HepG2 (cell line): ENCODE measurements at regions not wholly inside any gene's neighbourhood (a gene's known extent, or its start where the extent isn't known, plus 50 kb on each side); places are given as distances from the start of the nearest gene placed in this dataset.

ENCODE experiments used
- ATAC-seq: fragments of 200-7000 bp; cut with Tn5 transposase; 3 replicates; pipeline ENCODE4 v1.9.1; 2020; ENCODE audit warnings: mild to moderate bottlenecking, moderate library complexity
- BruUV-seq: library from RNA; stranded (reverse); fragments of 400-500 nt; replicated peaks from 2 replicates; lab custom pipeline; 2021; lab: Mats Ljungman, UMichigan
- CTCF ChIA-PET: fragments of 300-600 bp; formaldehyde crosslinking; extraction: SDS; loops from one replicate; lab custom pipeline; 2021; ENCODE audit warnings: low total read pairs, inconsistent platforms, low intra/inter-chr PET ratio; lab: Yijun Ruan, JAX
- POLR2A ChIA-PET: fragments of 350-600 bp; sonication (Branson Sonifier 250); formaldehyde crosslinking; loops from one replicate; lab custom pipeline; 2020; ENCODE audit warnings: antibody characterized with exemption, inconsistent platforms; lab: Yijun Ruan, JAX
- DNase-seq: peaks from one replicate; pipeline ENCODE4 v3.0.0-alpha.2; 2015; ENCODE audit warnings: low spot score
- FAIRE-seq: peaks from 3 replicates; lab custom pipeline; 2011; peaks lifted over from hg19 to GRCh38; lab: Jason Lieb, UNC
- H2AFZ ChIP-seq: one replicate; pipeline ENCODE4 v1.6.1; 2011; ENCODE audit warnings: low read length, inconsistent platforms
- H3K27ac ChIP-seq: fragments of 300-600 bp; 3 replicates; pipeline ENCODE4 v1.8.0; 2011; ENCODE audit warnings: mixed run types, mild to moderate bottlenecking, mixed read lengths, low read length, inconsistent platforms; ENCODE audit not compliant: insufficient read depth; ENCODE audit errors: extremely low read length
- H3K27me3 ChIP-seq, 2 experiments: fragments of 200-600 bp in 1 of 2; 2 replicates in 1 of 2; 3 replicates in 1 of 2; pipeline versions ENCODE4 v1.6.0 to v1.8.0; 2011; ENCODE audit warnings: low read length in 2 of 2, mild to moderate bottlenecking in 2 of 2, moderate library complexity in 2 of 2, inconsistent platforms in 1 of 2; ENCODE audit not compliant: insufficient read depth in 2 of 2, control insufficient read depth in 1 of 2
- H3K36me3 ChIP-seq, 2 experiments: fragments of 200-600 bp in 1 of 2; replicated peaks in 1 of 2; 2 replicates in 1 of 2; 3 replicates in 1 of 2; pipeline versions ENCODE4 v1.5.1 to v1.8.0; 2011; ENCODE audit warnings: low read length in 2 of 2, inconsistent platforms in 1 of 2; ENCODE audit not compliant: insufficient read depth in 2 of 2, control insufficient read depth in 1 of 2
- H3K4me1 ChIP-seq: 2 replicates; pipeline ENCODE4 v1.5.1; 2012; ENCODE audit warnings: low read length, inconsistent platforms; ENCODE audit not compliant: insufficient read depth
- H3K4me2 ChIP-seq: 2 replicates; pipeline ENCODE4 v1.6.0; 2011; ENCODE audit warnings: low read depth, low read length, inconsistent platforms
- H3K4me3 ChIP-seq, 3 experiments: fragments of 200-600 bp in 1 of 3; sonication (generic), shearing (Covaris generic) in 1 of 3; replicated peaks in 1 of 3; 2 replicates each; pipeline ENCODE4 v1.5.1; 2011 to 2016; ENCODE audit warnings: low read length in 3 of 3, inconsistent platforms in 2 of 3, low read depth in 2 of 3, mild to moderate bottlenecking in 2 of 3, control low read depth in 1 of 3, mixed read lengths in 1 of 3; ENCODE audit not compliant: insufficient read depth in 1 of 3
- H3K79me2 ChIP-seq: one replicate; pipeline ENCODE4 v1.6.1; 2011; ENCODE audit warnings: low read length, inconsistent platforms; ENCODE audit not compliant: insufficient read depth
- H3K9ac ChIP-seq: 2 replicates; pipeline ENCODE4 v1.6.0; 2011; ENCODE audit warnings: mild to moderate bottlenecking, low read depth, low read length, inconsistent platforms; ENCODE audit not compliant: insufficient read depth
- H3K9me3 ChIP-seq: 2 replicates; pipeline ENCODE4 v1.5.1; 2012; ENCODE audit warnings: mild to moderate bottlenecking, low read length
- H4K20me1 ChIP-seq: 2 replicates; pipeline ENCODE4 v1.6.0; 2011; ENCODE audit warnings: inconsistent platforms, mild to moderate bottlenecking, low read length, moderate library complexity; ENCODE audit not compliant: insufficient read depth
- BHLHE40 ChIP-seq: IDR thresholded peaks from 2 replicates; pipeline ENCODE4 v1.6.1; 2011; ENCODE audit warnings: low read length, improper control_type of control experiment
- ESRRA ChIP-seq: sonication (generic); formaldehyde crosslinking; IDR thresholded peaks from 2 replicates; pipeline ENCODE4 v1.5.1; 2020; ENCODE audit warnings: mild to moderate bottlenecking, low read depth, missing genetic modification reagents
- HHEX ChIP-seq: IDR thresholded peaks from 2 replicates; pipeline ENCODE4 v1.6.1; 2016; ENCODE audit warnings: control low read depth
- JARID2 ChIP-seq: sonication (generic); formaldehyde crosslinking; IDR thresholded peaks from 2 replicates; pipeline ENCODE4 v1.8.1; 2023; ENCODE audit warnings: missing genetic modification reagents, inconsistent platforms; ENCODE audit not compliant: insufficient replicate concordance
- SATB2 ChIP-seq: sonication (generic); formaldehyde crosslinking; IDR thresholded peaks from 2 replicates; pipeline ENCODE4 v1.5.0; 2020; ENCODE audit warnings: missing genetic modification reagents
- SRSF9 ChIP-seq: fragments of 200-400 bp; formaldehyde crosslinking; IDR thresholded peaks from 2 replicates; pipeline ENCODE4 v1.6.1; 2018; ENCODE audit warnings: borderline replicate concordance, mild to moderate bottlenecking, low read depth, low read length; ENCODE audit not compliant: insufficient read depth, poor library complexity, severe bottlenecking
- TFAP4 ChIP-seq: sonication (generic); IDR thresholded peaks from 2 replicates; pipeline ENCODE4 v1.6.1; 2016; ENCODE audit warnings: low read depth, borderline replicate concordance
- ZBTB7A ChIP-seq: sonication (generic); formaldehyde crosslinking; IDR thresholded peaks from 2 replicates; pipeline ENCODE4 v1.8.0; 2022; ENCODE audit warnings: mild to moderate bottlenecking, missing genetic modification reagents
- ZNF20 ChIP-seq: sonication (generic); formaldehyde crosslinking; IDR thresholded peaks from 2 replicates; pipeline ENCODE4 v1.4.0; 2020; ENCODE audit warnings: mild to moderate bottlenecking, moderate library complexity, missing genetic modification reagents
- ZNF350 ChIP-seq: sonication (generic); formaldehyde crosslinking; IDR thresholded peaks from 2 replicates; pipeline ENCODE4 v1.4.0; 2020; ENCODE audit warnings: mild to moderate bottlenecking, low read depth, missing genetic modification reagents, borderline replicate concordance
- ZNF567 ChIP-seq: sonication (generic); formaldehyde crosslinking; IDR thresholded peaks from 2 replicates; pipeline ENCODE4 v1.8.1; 2023; ENCODE audit warnings: mild to moderate bottlenecking, missing genetic modification reagents, borderline replicate concordance
- ZSCAN9 ChIP-seq: IDR thresholded peaks from 2 replicates; pipeline ENCODE4 v1.6.1; 2016; ENCODE audit warnings: borderline replicate concordance
- in situ Hi-C: cut with HindIII; loops from 2 replicates; pipeline ENCODE4 v1.10.0; 2017; ENCODE audit warnings: low pct_unique_long_range_greater_than_20kb; ENCODE audit not compliant: extremely low pct_ligation_motif_present
- intact Hi-C: fragments of 100-400 bp; cut with micrococcal nuclease; formaldehyde crosslinking; loops from one replicate; pipeline ENCODE4 v1.10.0; 2022; ENCODE audit not compliant: unreplicated experiment

- ATAC-seq (no peak), DNase-seq (no peak), FAIRE-seq (no peak)
- H3K79me2 ChIP-seq, result no peaks in the 10 kb centered on the region
- H3K4me2 ChIP-seq, result no peak overlapping the region
- no peaks in the 10 kb centered on the region for H3K4me1 ChIP-seq
- H4K20me1 ChIP-seq, result no peaks in the 10 kb centered on the region
- no peak overlapping the region for H2AFZ ChIP-seq
- ChIA-PET CTCF (no interaction called here), POLR2A (no interaction called here)
- no peak overlapping the region for H3K27ac ChIP-seq
- BruUV-seq, result no TSS peak
- H3K9me3 ChIP-seq, result no peaks in the 10 kb centered on the region
- intact Hi-C loops (no loop called here), in situ Hi-C loops (no loop called here)
- no peaks in the 10 kb centered on the region; a peak in 1 of 5 replicates for H3K27me3 ChIP-seq
- H3K36me3 ChIP-seq, result no peaks in the 10 kb centered on the region
- H3K9ac ChIP-seq, result no peak overlapping the region
- no peak overlapping the region for H3K4me3 ChIP-seq
- TF ChIP-seq ZNF20 (CRISPR knock-in tag) (no peak), ZBTB7A (CRISPR knock-in tag) (no peak), ZNF350 (CRISPR knock-in tag) (no peak), JARID2 (CRISPR knock-in tag) (no peak), ESRRA (CRISPR knock-in tag) (no peak), HHEX (CRISPR knock-in tag) (no peak), ZSCAN9 (CRISPR knock-in tag) (no peak), SATB2 (CRISPR knock-in tag) (no peak), SRSF9 (no peak), ZNF567 (CRISPR knock-in tag) (no peak), BHLHE40 (no peak), TFAP4 (no peak)
Observed at GRCh38 chr15:35317217-35317616, 228.7 kb downstream of the DPH6 start.
